ENCODE measurements at regions not wholly inside any gene's neighbourhood (a gene's known extent, or its start where the extent isn't known, plus 50 kb on each side); places are given as distances from the start of the nearest gene placed in this dataset.
A peak's percentile ranks its signal among the peaks of the same experiment; 100 is the strongest.

DNA sequence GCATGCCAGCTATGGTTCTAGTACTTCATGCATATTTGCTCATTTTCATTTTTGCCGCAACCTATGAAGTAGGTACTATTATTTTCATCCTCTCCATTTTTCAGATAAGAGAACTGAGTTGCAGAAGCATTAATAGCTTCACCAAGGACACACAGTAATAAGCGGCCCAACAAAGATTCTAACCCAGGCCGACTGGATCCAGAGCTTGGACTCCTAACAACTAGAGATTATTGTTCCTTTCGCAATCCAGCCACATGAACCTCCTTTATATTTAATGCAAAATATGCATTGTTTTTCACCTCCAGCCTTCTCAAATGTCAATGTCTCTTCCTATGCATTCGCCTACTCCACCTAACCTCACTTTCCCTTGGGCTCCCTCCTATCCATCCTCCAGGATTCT is 148.3 kb downstream of the CCDC34 start:
- peaks cover 25% of the 10 kb centered on the region for H3K9me1 ChIP-seq (ENCODE audit: insufficient read depth, low read length)
- POLR2A ChIA-PET (ENCODE audit: unreplicated experiment), result no interaction called here
- peaks cover 28% of the 10 kb centered on the region for H3K4me1 ChIP-seq (ENCODE audit: control insufficient read depth, insufficient read depth, low read length)

More for the DNA sequence above, 148.3 kb downstream of the CCDC34 start:
- Histone ChIP-seq H3K4me2 (ENCODE audit: low read depth, low read length) (no peak overlapping the region), H3K18ac (ENCODE audit: low read depth, low read length) (peak overlapping the region; percentile 15), H2BK5ac (ENCODE audit: low read depth, low read length, poor library complexity, severe bottlenecking) (no peak overlapping the region), H2BK20ac (ENCODE audit: low read depth, low read length) (peak overlapping the region; percentile 83), H3K23ac (ENCODE audit: low read depth, low read length) (no peak overlapping the region), H3K14ac (replicated peaks; ENCODE audit: low read depth, low read length) (peak overlapping the region; percentile 56; the same call in 1 of the 2 replicates), H3K56ac (ENCODE audit: extremely low read depth, insufficient read depth, low read length) (no peak overlapping the region), H3K27me3 (ENCODE audit: control insufficient read depth, insufficient read depth, low read length) (no peaks in the 10 kb centered on the region), H2AFZ (replicated peaks; ENCODE audit: low read length, poor library complexity) (no peak overlapping the region), H3K79me1 (ENCODE audit: low read depth in 1 of 2, low read length in 2 of 2) (no peaks in the 10 kb centered on the region), H2BK15ac (ENCODE audit: low read depth, low read length) (no peak overlapping the region), H4K91ac (ENCODE audit: insufficient read depth, low read depth, low read length) (no peak overlapping the region), H4K8ac (ENCODE audit: low read depth in 2 of 2, low read length in 2 of 2) (no peak overlapping the region; a peak in 1 of 4 replicates), H2BK120ac (ENCODE audit: low read depth, low read length) (0 out of 2 replicates have a peak overlapping the region, but pooled peaks have one; percentile 39), H4K20me1 (ENCODE audit: insufficient read depth, low read length) (no peaks in the 10 kb centered on the region), H3K4ac (ENCODE audit: low read depth, low read length) (peak overlapping the region; percentile 48), H3K36me3 (ENCODE audit: control insufficient read depth, insufficient read depth, low read length) (no peaks in the 10 kb centered on the region), H4K5ac (ENCODE audit: low read depth, low read length) (peak overlapping the region; percentile 31; the same call in 1 of the 2 replicates), H2AK9ac (replicated peaks; ENCODE audit: low read depth, low read length, poor library complexity) (no peak overlapping the region), H3K9ac (ENCODE audit: low read depth, low read length) (no peak overlapping the region), H2AK5ac (ENCODE audit: low read depth, low read length) (peak overlapping the region; percentile 59), H3K27ac (ENCODE audit: insufficient read depth, low read length) (no peak overlapping the region), H3K9me3 (ENCODE audit: control insufficient read depth, insufficient read depth, low read length) (no peaks in the 10 kb centered on the region), H3K4me3 (ENCODE audit: insufficient read depth, low read depth, low read length) (no peak overlapping the region)
- dilution Hi-C loops (cut with HindIII; ENCODE audit: low sequenced_read_pairs, unreplicated experiment) (no loop called here), intact Hi-C loops (cut with micrococcal nuclease) (loop anchor here (10.0 kb wide), 1 partner anchor 70 kb away; no protein-coding TSS in a partner anchor), in situ Hi-C loops (cut with MboI; ENCODE audit: low sequenced_read_pairs) (no loop called here)
- TF ChIP-seq, protein P1, sequence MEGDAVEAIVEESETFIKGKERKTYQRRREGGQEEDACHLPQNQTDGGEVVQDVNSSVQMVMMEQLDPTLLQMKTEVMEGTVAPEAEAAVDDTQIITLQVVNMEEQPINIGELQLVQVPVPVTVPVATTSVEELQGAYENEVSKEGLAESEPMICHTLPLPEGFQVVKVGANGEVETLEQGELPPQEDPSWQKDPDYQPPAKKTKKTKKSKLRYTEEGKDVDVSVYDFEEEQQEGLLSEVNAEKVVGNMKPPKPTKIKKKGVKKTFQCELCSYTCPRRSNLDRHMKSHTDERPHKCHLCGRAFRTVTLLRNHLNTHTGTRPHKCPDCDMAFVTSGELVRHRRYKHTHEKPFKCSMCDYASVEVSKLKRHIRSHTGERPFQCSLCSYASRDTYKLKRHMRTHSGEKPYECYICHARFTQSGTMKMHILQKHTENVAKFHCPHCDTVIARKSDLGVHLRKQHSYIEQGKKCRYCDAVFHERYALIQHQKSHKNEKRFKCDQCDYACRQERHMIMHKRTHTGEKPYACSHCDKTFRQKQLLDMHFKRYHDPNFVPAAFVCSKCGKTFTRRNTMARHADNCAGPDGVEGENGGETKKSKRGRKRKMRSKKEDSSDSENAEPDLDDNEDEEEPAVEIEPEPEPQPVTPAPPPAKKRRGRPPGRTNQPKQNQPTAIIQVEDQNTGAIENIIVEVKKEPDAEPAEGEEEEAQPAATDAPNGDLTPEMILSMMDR (conservative IDR thresholded peaks at IDR 0.05; ENCODE audit: low read depth, low read length), result no peak
- TF ChIP-seq CHD1 (IDR thresholded peaks at IDR 0.05; ENCODE audit: low read depth, low read length) (no peak), FOS (IDR thresholded peaks at IDR 0.05; ENCODE audit: low read depth, low read length) (no peak), ELK1 (IDR thresholded peaks at IDR 0.05; ENCODE audit: borderline replicate concordance, low read depth, low read length) (no peak), RAD21 (IDR thresholded peaks at IDR 0.05; ENCODE audit: low read length) (no peak), MXI1 (IDR thresholded peaks at IDR 0.05; ENCODE audit: borderline replicate concordance, low read depth, low read length) (no peak), RFX5 (IDR thresholded peaks at IDR 0.05; ENCODE audit: low read depth, low read length) (no peak), NFE2L2 (IDR thresholded peaks at IDR 0.05; ENCODE audit: low read depth, low read length) (no peak), BHLHE40 (IDR thresholded peaks at IDR 0.05; ENCODE audit: low read depth, low read length) (no peak), RCOR1 (IDR thresholded peaks at IDR 0.05; ENCODE audit: insufficient replicate concordance, low read length) (no peak), MAZ (IDR thresholded peaks at IDR 0.05; ENCODE audit: borderline replicate concordance, low read depth, low read length) (no peak), MAFK (IDR thresholded peaks at IDR 0.05; ENCODE audit: low read depth, low read length) (no peak), POLR2A (IDR thresholded peaks at IDR 0.05; ENCODE audit: low read depth, low read length) (no peak), SMC3 (IDR thresholded peaks at IDR 0.05; ENCODE audit: low read depth, low read length) (no peak)
- TF ChIP-seq, protein P2, sequence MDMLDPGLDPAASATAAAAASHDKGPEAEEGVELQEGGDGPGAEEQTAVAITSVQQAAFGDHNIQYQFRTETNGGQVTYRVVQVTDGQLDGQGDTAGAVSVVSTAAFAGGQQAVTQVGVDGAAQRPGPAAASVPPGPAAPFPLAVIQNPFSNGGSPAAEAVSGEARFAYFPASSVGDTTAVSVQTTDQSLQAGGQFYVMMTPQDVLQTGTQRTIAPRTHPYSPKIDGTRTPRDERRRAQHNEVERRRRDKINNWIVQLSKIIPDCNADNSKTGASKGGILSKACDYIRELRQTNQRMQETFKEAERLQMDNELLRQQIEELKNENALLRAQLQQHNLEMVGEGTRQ (IDR thresholded peaks at IDR 0.05; ENCODE audit: low read depth, low read length), result no peak
- WGBS, 2 experiments (ENCODE audit: extremely low coverage in 2 of 2, insufficient read length in 1 of 2), result 67% methylated on average over 1 of the region's 5 CpGs; no CpG with 5 or more reads in 1 of the 2 experiments
- ATAC-seq (ENCODE audit: low read depth) (no peak), DNase-seq (no peak)
- CTCF ChIA-PET, result no interaction called here
- no TSS peak for BruUV-seq (replicated peaks)
